NOMO-1 treated with DMSO at 0.1 percent for 48 hours (cell line): ENCODE measurements at regions not wholly inside any gene's neighbourhood (a gene's known extent, or its start where the extent isn't known, plus 50 kb on each side); places are given as distances from the start of the nearest gene placed in this dataset.

Experiments
- DNase-seq: peaks from one replicate; lab custom pipeline; 2025; ENCODE audit not compliant: unreplicated experiment; lab: John Stamatoyannopoulos, UW

- no peak for DNase-seq
These were observed 139.2 kb upstream of the EOMES start for GRCh38 chr3:27861046-27862036.

GRCh38 chr3:27865731-27866130 is 143.6 kb upstream of the EOMES start:
- DNase-seq = no peak

GRCh38 chr3:27869152-27869551 is 147.0 kb upstream of the EOMES start:
- no peak for DNase-seq

- DNase-seq = no peak
These were observed 155.2 kb upstream of the EOMES start for GRCh38 chr3:27877061-27878013.

- no peak for DNase-seq
These were observed 155.9 kb upstream of the EOMES start for GRCh38 chr3:27878014-27878383.

GRCh38 chr3:27880969-27881892 is 159.1 kb upstream of the EOMES start:
- DNase-seq = peak; percentile 53

- DNase-seq = no peak
These were observed 161.1 kb upstream of the EOMES start for GRCh38 chr3:27883266-27883665.

- DNase-seq = no peak
These were observed 163.5 kb upstream of the EOMES start for GRCh38 chr3:27885641-27886040.

- DNase-seq = no peak
These were observed 166.4 kb upstream of the EOMES start for GRCh38 chr3:27888562-27888961.

GRCh38 chr3:27889745-27890144 is 167.6 kb upstream of the EOMES start:
- no peak for DNase-seq

- DNase-seq = no peak
These were observed 178.2 kb upstream of the EOMES start for GRCh38 chr3:27900316-27900715.

- no peak for DNase-seq
These were observed 181.3 kb upstream of the EOMES start for GRCh38 chr3:27903446-27903845.

GRCh38 chr3:27905625-27906024 is 183.5 kb upstream of the EOMES start:
- DNase-seq = no peak

GRCh38 chr3:27907148-27907547 is 185.0 kb upstream of the EOMES start:
- no peak for DNase-seq

- DNase-seq = no peak
These were observed 185.8 kb upstream of the EOMES start for GRCh38 chr3:27907929-27908328.

- DNase-seq = no peak
These were observed 188.3 kb upstream of the EOMES start for GRCh38 chr3:27910456-27910855.

GRCh38 chr3:27914199-27914598 is 192.1 kb upstream of the EOMES start:
- peak; percentile 74 for DNase-seq

- DNase-seq = no peak
These were observed 201.4 kb upstream of the EOMES start for GRCh38 chr3:27923349-27924068.

GRCh38 chr3:27927882-27928281 is 205.8 kb upstream of the EOMES start:
- peak; percentile 81 for DNase-seq

GRCh38 chr3:27930052-27930602 is 208.0 kb upstream of the EOMES start:
- no peak for DNase-seq
